GM12878 (cell line): ENCODE measurements at regions not wholly inside any gene's neighbourhood (a gene's known extent, or its start where the extent isn't known, plus 50 kb on each side); places are given as distances from the start of the nearest gene placed in this dataset.

ENCODE experiments used
- ATAC-seq: fragments of 200-7000 bp; cut with Tn5 transposase; 3 replicates; pipeline ENCODE4 v1.9.1; 2020; ENCODE audit warnings: mild to moderate bottlenecking, moderate library complexity
- BruUV-seq: library from RNA; stranded (reverse); fragments of 400-500 nt; replicated peaks from 2 replicates; lab custom pipeline; 2021; lab: Mats Ljungman, UMichigan
- CTCF ChIA-PET: fragments of 300-600 bp; sonication (Branson Sonifier 250); formaldehyde crosslinking; extraction: SDS; loops from one replicate; lab custom pipeline; 2021; ENCODE audit warnings: inconsistent platforms; lab: Yijun Ruan, JAX
- POLR2A ChIA-PET: fragments of 350-600 bp; formaldehyde crosslinking; extraction: SDS; loops from one replicate; lab custom pipeline; 2021; ENCODE audit warnings: inconsistent platforms; lab: Charles Lee
- RAD21 ChIA-PET: fragments of 300-600 bp; sonication (Branson Sonifier 250); formaldehyde crosslinking; loops from one replicate; lab custom pipeline; 2023; ENCODE audit warnings: antibody characterized with exemption; ENCODE audit not compliant: unreplicated experiment; lab: Charles Lee
- SMC1A ChIA-PET: fragments of 300-600 bp; sonication (Branson Sonifier 250); formaldehyde crosslinking; loops from one replicate; lab custom pipeline; 2023; ENCODE audit not compliant: unreplicated experiment, uncharacterized antibody; lab: Charles Lee
- DNase-seq: peaks from one replicate; pipeline ENCODE4 v3.0.0-alpha.2; 2011; ENCODE audit warnings: low read depth, low spot score
- FAIRE-seq: peaks from 3 replicates; lab custom pipeline; 2011; peaks lifted over from hg19 to GRCh38; lab: Jason Lieb, UNC
- H2AFZ ChIP-seq: 2 replicates; pipeline ENCODE4 v1.6.0; 2011; ENCODE audit warnings: low read depth, low read length, control low read depth; ENCODE audit not compliant: control insufficient read depth
- H3K27ac ChIP-seq: 2 replicates; pipeline ENCODE4 v1.5.1; 2011; ENCODE audit warnings: control low read depth; ENCODE audit not compliant: control insufficient read depth, insufficient read depth
- H3K27me3 ChIP-seq, 2 experiments: replicated peaks in 1 of 2; 2 replicates each; pipeline versions ENCODE4 v1.6.0 to v1.6.1; 2011; ENCODE audit warnings: low read length in 1 of 2; ENCODE audit not compliant: control insufficient read depth in 2 of 2, insufficient read depth in 2 of 2
- H3K36me3 ChIP-seq, 2 experiments: 2 replicates each; pipeline ENCODE4 v1.5.1; 2011; ENCODE audit warnings: low read length in 1 of 2; ENCODE audit not compliant: control insufficient read depth in 2 of 2, insufficient read depth in 2 of 2
- H3K4me1 ChIP-seq: 2 replicates; pipeline ENCODE4 v1.6.1; 2011; ENCODE audit warnings: mild to moderate bottlenecking, low read length, moderate library complexity, mixed read lengths; ENCODE audit not compliant: control insufficient read depth, insufficient read depth
- H3K4me2 ChIP-seq: 2 replicates; pipeline ENCODE4 v1.6.0; 2011; ENCODE audit warnings: control low read depth; ENCODE audit not compliant: control insufficient read depth, insufficient read depth
- H3K4me3 ChIP-seq: fragments of 200-600 bp; sonication (generic); 2 replicates; pipeline ENCODE4 v1.5.1; 2016
- H3K79me2 ChIP-seq: 2 replicates; pipeline ENCODE4 v1.6.0; 2011; ENCODE audit warnings: low read length; ENCODE audit not compliant: control insufficient read depth, insufficient read depth
- H3K9ac ChIP-seq: 2 replicates; pipeline ENCODE4 v1.8.0; 2011; ENCODE audit warnings: low read length, control low read depth, mixed read lengths; ENCODE audit not compliant: control insufficient read depth, insufficient read depth
- H3K9me3 ChIP-seq: replicated peaks from 3 replicates; pipeline ENCODE4 v1.5.1; 2011; ENCODE audit warnings: mild to moderate bottlenecking, low read length; ENCODE audit not compliant: control insufficient read depth, insufficient read depth
- H4K20me1 ChIP-seq: 2 replicates; pipeline ENCODE4 v1.6.0; 2011; ENCODE audit not compliant: control insufficient read depth, insufficient read depth
- BACH1 ChIP-seq: fragments of 450-650 bp; IDR thresholded peaks from 2 replicates; pipeline ENCODE4 v1.6.1; 2017; ENCODE audit warnings: mild to moderate bottlenecking, borderline replicate concordance
- BMI1 ChIP-seq: fragments of 450-650 bp; IDR thresholded peaks from 2 replicates; pipeline ENCODE4 v1.6.1; 2016; ENCODE audit warnings: mild to moderate bottlenecking, moderate library complexity, borderline replicate concordance
- CBX5 ChIP-seq: sonication (generic); IDR thresholded peaks from 2 replicates; pipeline ENCODE4 v1.6.1; 2016; ENCODE audit warnings: low read depth, moderate library complexity, mild to moderate bottlenecking, inconsistent platforms
- CREB1 ChIP-seq: IDR thresholded peaks from 2 replicates; pipeline ENCODE4 v1.6.1; 2012; ENCODE audit warnings: low read depth, mild to moderate bottlenecking, inconsistent platforms
- E2F8 ChIP-seq: fragments of 450-650 bp; IDR thresholded peaks from 2 replicates; pipeline ENCODE4 v1.6.1; 2018; ENCODE audit warnings: mild to moderate bottlenecking, low read depth, moderate library complexity; ENCODE audit not compliant: partially characterized antibody
- ETV6 ChIP-seq, 2 experiments: fragments of 450-650 bp in 1 of 2; IDR thresholded peaks in 1 of 2; conservative IDR thresholded peaks in 1 of 2; 2 replicates each; pipeline ENCODE4 v1.6.1; 2014; ENCODE audit warnings: antibody characterized with exemption in 1 of 2, borderline replicate concordance in 1 of 2, low read depth in 1 of 2, mild to moderate bottlenecking in 1 of 2, moderate library complexity in 1 of 2
- FOXK2 ChIP-seq: fragments of 450-650 bp; IDR thresholded peaks from 2 replicates; pipeline ENCODE4 v1.6.1; 2017; ENCODE audit warnings: mild to moderate bottlenecking, moderate library complexity
- NR2C2 ChIP-seq: IDR thresholded peaks from 2 replicates; pipeline ENCODE4 v1.6.1; 2011; ENCODE audit warnings: borderline replicate concordance, low read depth; ENCODE audit not compliant: control insufficient read depth, insufficient read length
- TCF3 ChIP-seq: IDR thresholded peaks from 2 replicates; pipeline ENCODE4 v1.6.1; 2012; ENCODE audit warnings: low read depth, mild to moderate bottlenecking, low read length, borderline replicate concordance; ENCODE audit not compliant: insufficient read depth
- TCF7 ChIP-seq: IDR thresholded peaks from 2 replicates; pipeline ENCODE4 v1.6.1; 2014; ENCODE audit warnings: antibody characterized with exemption, borderline replicate concordance
- ZNF622 ChIP-seq: fragments of 450-650 bp; IDR thresholded peaks from 2 replicates; pipeline ENCODE4 v1.6.1; 2017; ENCODE audit warnings: mild to moderate bottlenecking, inconsistent platforms
- WGBS: methylation state at CpG from one replicate; pipeline ENCODE4 v1.1.6; 2016; ENCODE audit warnings: low lambda C conversion rate; ENCODE audit not compliant: insufficient replicate concordance, insufficient coverage; ENCODE audit errors: missing lambda C conversion rate; 5-methylcytosine and 5-hydroxymethylcytosine counted together
- in situ Hi-C: fragments of 300-500 bp; cut with MboI; formaldehyde crosslinking; loops from 9 replicates; pipeline ENCODE4 v1.14.3; 2018; ENCODE audit warnings: mixed read lengths
- intact Hi-C: fragments of 100-400 bp; cut with micrococcal nuclease; formaldehyde crosslinking; loops from one replicate; pipeline ENCODE4 v1.14.2; 2022; ENCODE audit not compliant: unreplicated experiment
- TF ChIP-seq, protein P1 (sequence below): fragments of 450-650 bp; formaldehyde crosslinking; IDR thresholded peaks from 2 replicates; pipeline ENCODE4 v1.4.0; 2020; ENCODE audit warnings: mild to moderate bottlenecking, moderate library complexity
- TF ChIP-seq, protein P2 (sequence below): IDR thresholded peaks from 2 replicates; pipeline ENCODE4 v1.6.1; 2012; ENCODE audit warnings: low read length, inconsistent platforms
- TF ChIP-seq, protein P3 (sequence below): fragments of 150-350 bp; IDR thresholded peaks from 2 replicates; pipeline ENCODE4 v1.6.1; 2014; ENCODE audit warnings: mild to moderate bottlenecking, low read depth, low read length
- TF ChIP-seq, protein P4 (sequence below): fragments of 450-650 bp; IDR thresholded peaks from 2 replicates; pipeline ENCODE4 v1.6.1; 2014; ENCODE audit warnings: mild to moderate bottlenecking

DNA sequence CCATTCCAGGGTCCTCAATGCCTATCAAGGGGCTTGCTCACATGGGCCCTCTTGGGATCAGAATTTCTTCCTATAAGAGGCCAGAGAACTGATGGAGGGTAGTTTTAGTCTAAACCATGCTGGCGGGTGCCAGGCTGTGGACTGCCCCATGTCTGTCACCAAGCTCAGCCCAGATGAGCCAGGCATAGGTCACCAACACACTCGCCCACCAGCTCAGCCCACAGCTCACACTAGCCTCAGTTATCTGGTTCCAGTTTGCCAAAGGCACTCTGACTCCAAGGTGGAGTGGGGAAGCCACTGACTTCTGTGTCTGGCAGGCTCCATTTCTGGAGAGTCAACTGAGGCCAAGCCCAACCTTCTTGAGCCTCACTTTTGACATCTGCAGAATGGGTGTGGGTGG, 50.7 kb upstream of the INSYN1 start:
- intact Hi-C loops: no loop called here
- no peaks in the 10 kb centered on the region for H3K36me3 ChIP-seq
- H4K20me1 ChIP-seq: no peaks in the 10 kb centered on the region
- WGBS: 0% methylated on average over 2 of the region's 2 CpGs
- FAIRE-seq (no peak), ATAC-seq (no peak), DNase-seq (no peak)
- no peaks in the 10 kb centered on the region for H3K4me1 ChIP-seq
- no TSS peak for BruUV-seq
- H3K27me3 ChIP-seq: peaks cover 0 to 9% of the 10 kb centered on the region in 2 experiments; a peak in 3 of 4 replicates
- in situ Hi-C loops: no loop called here
- H3K4me2 ChIP-seq: no peak overlapping the region
- no peaks in the 10 kb centered on the region for H3K79me2 ChIP-seq
- H2AFZ ChIP-seq: no peak overlapping the region
- H3K9me3 ChIP-seq: no peaks in the 10 kb centered on the region
- SMC1A ChIA-PET: no interaction called here
- CTCF ChIA-PET: no interaction called here
- H3K4me3 ChIP-seq: no peak overlapping the region
- H3K9ac ChIP-seq: no peak overlapping the region
- POLR2A ChIA-PET: no interaction called here
- RAD21 ChIA-PET: no interaction called here
- no peak overlapping the region for H3K27ac ChIP-seq
- TF ChIP-seq ETV6 (conservative IDR thresholded peaks at IDR 0.05 in 1 of 2, IDR thresholded peaks at IDR 0.05 in 1 of 2; ENCODE audit: borderline replicate concordance in 1 of 2, low read depth in 1 of 2): no peak
- no peak for TF ChIP-seq BACH1
- no peak for TF ChIP-seq E2F8
- no peak for TF ChIP-seq ZNF622
- TF ChIP-seq CREB1: no peak
- no peak for TF ChIP-seq NR2C2
- TF ChIP-seq, protein P1, sequence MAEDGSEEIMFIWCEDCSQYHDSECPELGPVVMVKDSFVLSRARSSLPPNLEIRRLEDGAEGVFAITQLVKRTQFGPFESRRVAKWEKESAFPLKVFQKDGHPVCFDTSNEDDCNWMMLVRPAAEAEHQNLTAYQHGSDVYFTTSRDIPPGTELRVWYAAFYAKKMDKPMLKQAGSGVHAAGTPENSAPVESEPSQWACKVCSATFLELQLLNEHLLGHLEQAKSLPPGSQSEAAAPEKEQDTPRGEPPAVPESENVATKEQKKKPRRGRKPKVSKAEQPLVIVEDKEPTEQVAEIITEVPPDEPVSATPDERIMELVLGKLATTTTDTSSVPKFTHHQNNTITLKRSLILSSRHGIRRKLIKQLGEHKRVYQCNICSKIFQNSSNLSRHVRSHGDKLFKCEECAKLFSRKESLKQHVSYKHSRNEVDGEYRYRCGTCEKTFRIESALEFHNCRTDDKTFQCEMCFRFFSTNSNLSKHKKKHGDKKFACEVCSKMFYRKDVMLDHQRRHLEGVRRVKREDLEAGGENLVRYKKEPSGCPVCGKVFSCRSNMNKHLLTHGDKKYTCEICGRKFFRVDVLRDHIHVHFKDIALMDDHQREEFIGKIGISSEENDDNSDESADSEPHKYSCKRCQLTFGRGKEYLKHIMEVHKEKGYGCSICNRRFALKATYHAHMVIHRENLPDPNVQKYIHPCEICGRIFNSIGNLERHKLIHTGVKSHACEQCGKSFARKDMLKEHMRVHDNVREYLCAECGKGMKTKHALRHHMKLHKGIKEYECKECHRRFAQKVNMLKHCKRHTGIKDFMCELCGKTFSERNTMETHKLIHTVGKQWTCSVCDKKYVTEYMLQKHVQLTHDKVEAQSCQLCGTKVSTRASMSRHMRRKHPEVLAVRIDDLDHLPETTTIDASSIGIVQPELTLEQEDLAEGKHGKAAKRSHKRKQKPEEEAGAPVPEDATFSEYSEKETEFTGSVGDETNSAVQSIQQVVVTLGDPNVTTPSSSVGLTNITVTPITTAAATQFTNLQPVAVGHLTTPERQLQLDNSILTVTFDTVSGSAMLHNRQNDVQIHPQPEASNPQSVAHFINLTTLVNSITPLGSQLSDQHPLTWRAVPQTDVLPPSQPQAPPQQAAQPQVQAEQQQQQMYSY (CRISPR knock-in tag): no peak
- TF ChIP-seq BMI1: no peak
- TF ChIP-seq, protein P2, sequence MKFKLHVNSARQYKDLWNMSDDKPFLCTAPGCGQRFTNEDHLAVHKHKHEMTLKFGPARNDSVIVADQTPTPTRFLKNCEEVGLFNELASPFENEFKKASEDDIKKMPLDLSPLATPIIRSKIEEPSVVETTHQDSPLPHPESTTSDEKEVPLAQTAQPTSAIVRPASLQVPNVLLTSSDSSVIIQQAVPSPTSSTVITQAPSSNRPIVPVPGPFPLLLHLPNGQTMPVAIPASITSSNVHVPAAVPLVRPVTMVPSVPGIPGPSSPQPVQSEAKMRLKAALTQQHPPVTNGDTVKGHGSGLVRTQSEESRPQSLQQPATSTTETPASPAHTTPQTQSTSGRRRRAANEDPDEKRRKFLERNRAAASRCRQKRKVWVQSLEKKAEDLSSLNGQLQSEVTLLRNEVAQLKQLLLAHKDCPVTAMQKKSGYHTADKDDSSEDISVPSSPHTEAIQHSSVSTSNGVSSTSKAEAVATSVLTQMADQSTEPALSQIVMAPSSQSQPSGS: no peak
- TF ChIP-seq CBX5: no peak
- no peak for TF ChIP-seq FOXK2
- TF ChIP-seq, protein P3, sequence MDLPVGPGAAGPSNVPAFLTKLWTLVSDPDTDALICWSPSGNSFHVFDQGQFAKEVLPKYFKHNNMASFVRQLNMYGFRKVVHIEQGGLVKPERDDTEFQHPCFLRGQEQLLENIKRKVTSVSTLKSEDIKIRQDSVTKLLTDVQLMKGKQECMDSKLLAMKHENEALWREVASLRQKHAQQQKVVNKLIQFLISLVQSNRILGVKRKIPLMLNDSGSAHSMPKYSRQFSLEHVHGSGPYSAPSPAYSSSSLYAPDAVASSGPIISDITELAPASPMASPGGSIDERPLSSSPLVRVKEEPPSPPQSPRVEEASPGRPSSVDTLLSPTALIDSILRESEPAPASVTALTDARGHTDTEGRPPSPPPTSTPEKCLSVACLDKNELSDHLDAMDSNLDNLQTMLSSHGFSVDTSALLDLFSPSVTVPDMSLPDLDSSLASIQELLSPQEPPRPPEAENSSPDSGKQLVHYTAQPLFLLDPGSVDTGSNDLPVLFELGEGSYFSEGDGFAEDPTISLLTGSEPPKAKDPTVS: no peak
- no peak for TF ChIP-seq TCF7
- TF ChIP-seq, protein P4, sequence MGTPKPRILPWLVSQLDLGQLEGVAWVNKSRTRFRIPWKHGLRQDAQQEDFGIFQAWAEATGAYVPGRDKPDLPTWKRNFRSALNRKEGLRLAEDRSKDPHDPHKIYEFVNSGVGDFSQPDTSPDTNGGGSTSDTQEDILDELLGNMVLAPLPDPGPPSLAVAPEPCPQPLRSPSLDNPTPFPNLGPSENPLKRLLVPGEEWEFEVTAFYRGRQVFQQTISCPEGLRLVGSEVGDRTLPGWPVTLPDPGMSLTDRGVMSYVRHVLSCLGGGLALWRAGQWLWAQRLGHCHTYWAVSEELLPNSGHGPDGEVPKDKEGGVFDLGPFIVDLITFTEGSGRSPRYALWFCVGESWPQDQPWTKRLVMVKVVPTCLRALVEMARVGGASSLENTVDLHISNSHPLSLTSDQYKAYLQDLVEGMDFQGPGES: no peak
- no peak for TF ChIP-seq TCF3
